ENCODE measurements at regions not wholly inside any gene's neighbourhood (a gene's known extent, or its start where the extent isn't known, plus 50 kb on each side); places are given as distances from the start of the nearest gene placed in this dataset.
"Not testable (repeated sequence)": the region's sequence is repeated elsewhere in the genome, so short reads cannot be mapped to it uniquely, and the experiment has no call there.

DNA sequence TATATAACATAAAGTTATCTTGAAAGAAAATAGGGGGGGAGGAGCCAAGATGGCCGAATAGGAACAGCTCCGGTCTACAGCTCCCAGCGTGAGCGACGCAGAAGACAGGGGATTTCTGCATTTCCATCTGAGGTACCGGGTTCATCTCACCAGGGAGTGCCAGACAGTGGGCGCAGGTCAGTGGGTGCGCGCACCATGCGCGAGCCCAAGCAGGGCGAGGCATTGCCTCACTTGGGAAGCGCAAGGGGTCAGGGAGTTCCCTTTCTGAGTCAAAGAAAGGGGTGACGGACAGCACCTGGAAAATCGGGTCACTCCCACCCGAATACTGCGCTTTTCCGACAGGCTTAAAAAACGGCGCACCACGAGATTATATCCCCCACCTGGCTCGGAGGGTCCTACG, 1704.4 kb upstream of the SPRY2 start:
- DNase-seq = not testable (repeated sequence)

DNA sequence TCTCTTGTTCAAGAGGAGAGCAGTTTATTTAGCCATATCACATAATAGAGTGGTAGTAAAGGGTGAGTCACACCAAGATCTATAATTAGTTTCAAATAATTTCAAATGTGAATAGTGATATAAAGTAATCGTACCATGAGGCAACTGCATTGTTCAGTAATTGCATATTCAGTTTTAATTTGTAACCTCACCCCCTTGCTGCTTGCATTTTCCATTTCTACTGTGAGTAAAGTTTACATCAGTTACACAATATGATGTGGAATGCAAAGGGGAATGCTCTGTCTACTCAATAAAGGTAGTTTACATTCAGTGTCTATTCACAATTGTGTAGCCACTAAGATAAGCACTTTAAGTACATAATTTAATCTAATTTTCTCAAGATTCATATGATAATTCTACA, 1695.7 kb upstream of the SPRY2 start:
- DNase-seq = no peak

DNA sequence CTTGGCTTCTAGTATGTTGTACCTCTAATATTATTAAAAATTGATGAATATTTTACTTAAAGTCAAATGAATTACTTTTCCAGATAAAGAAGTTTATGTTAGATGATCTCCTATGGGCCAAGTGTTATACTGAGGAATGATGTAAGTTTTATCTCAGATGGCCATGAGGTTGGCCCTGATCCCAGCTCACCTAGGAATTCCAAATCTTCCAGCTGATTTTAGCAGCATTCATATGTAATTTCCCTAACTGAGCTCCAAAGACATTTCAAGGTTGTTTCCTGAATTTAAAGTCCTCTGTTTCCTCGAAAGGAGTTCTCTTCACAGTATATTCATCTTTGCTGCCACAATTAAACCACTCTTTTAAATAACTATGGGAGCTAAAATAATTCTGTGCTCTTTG, 1670.4 kb upstream of the SPRY2 start:
- no peak for DNase-seq

DNA sequence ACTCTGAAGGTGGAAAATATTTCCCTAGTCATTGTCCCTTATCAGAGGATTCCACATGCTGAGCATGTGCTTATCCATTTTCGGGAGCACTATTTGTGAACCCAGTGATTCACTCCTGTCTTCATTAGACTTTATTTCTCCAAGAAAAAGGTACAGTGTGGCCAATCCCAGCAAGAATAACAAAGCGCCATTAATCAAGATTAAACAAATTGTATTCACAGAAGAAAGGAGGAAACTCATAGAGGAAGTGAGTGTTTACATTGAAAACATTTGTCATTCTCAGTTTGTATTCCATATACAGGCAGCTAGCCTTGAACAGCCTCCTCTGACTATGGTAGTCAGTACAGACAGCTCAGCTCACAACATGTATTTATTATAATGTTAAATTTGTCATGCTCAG, 1669.9 kb upstream of the SPRY2 start:
- DNase-seq = no peak

DNA sequence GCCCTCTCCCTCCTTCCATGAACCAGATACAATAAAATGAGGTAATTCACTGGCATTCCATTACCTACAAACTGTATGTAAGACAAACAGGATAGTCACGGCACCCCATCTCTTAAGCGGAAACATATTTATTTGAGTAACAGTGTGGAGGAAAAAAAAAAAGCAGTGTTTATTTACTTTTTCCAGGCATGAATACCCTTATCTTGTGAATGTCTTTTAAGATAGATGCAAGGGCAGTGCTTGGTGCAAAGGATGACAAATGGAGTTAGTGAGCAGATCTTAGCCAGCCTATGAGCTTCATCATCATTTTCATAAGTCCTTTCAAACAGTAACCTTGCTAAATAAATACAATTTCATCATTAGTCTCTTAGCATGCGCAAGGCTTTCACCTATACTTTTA, 1661.8 kb upstream of the SPRY2 start:
- DNase-seq = no peak

DNA sequence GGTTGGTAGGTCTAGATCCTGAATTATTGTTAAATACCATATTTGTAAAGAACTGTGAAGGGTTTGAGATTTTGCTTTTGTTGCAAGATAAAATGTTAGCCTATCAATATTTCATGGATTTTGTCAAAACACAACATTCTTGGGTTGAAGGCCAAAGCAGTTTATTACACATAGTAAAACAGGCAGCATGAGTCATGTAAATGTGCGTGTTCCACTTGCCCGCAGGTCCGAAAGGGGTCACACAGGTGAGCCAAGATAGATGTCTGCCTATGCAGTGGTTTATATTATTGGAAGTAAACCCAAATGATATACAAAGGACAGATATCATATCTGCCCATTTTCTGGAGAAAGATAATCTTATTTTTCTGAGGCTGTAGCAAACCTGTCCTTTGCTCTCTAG, 1654.4 kb upstream of the SPRY2 start:
- DNase-seq = no peak

DNA sequence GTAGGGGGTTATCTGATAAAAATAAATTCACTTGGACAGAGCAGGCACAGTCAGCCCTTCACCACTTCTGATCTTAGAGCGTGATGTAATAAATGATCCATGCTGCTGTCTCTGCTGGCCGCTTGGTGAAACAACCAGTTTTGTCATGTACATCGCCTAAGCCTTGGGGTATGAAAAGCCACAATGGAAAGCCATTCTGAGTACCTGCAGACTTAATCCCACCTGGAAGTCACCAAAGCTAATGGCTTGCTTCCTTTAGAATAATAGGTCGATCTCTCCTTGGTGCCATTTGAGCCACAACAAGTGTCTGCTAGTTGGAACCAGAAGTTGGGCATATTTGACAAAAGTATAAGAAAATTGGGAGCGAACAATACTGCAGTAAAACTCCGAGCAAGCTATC, 1649.7 kb upstream of the SPRY2 start:
- no peak for DNase-seq

DNA sequence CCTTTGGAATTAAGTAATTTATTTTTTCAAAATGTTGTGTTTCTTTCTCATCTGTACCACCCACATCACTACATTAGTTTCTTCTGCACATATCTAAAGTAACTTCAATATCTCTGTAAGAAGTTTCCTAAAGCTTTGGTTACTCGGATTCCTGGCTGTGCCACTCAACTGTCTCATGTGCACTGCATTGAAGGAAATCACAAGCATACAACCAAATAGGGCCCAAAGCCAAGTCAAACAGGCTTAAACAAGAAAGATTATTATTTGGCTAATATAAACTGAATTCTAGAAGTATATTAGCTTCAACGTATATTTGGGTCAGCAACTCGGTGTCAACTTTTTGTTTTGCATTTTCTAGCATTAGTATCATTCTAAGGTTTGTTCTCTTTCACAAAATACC, 1647.6 kb upstream of the SPRY2 start:
- no peak for DNase-seq

DNA sequence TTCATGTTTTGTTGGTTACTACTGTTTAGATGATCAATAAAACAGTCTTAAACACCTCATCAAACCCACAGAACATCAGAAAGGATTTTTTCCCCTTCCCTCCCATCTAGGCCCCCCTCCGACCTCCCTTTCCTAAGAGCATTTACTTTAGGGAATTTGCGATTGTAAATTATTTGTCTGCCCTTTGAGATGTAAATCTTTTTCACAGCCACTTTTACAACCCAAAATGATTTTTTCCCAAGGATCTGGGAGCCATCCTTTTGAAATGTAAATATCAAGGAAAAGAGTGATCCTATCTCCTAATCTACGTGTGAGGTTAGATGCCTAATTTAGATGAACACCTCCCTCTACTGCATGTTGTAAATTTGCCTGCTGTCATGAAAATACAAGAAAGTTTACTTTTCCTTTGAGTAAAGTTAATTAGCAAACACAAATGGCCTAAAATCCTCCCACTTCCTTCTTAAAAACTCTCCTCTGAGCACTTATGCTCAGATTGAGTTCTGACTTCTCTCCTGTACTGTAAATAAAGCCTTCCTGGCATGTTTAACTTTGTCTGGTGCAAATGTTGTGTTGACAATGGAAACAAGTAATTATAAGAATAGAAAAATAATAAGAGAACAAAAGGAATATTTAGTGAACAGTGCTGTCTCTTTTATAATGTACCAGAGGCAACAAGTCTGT, 1646.9 kb upstream of the SPRY2 start:
- DNase-seq = no peak

DNA sequence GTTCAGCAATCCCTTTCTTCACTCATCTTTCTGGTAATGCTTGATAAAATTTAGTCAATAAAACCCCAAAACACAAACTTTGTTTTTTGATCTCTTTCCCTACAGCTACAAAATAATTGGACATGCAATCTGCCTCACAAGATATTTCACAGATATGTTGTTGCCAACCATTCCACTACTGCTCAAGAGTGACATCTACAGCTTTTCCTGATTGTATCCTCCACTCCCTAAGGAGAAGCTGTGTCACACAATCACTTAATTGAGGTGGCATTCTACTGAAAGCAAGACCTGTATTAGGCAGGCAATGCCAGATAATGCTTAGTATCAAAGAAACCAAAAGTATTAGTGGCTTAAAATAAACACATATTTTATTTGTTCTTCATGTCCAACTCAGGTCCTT, 1646.2 kb upstream of the SPRY2 start:
- DNase-seq = no peak

DNA sequence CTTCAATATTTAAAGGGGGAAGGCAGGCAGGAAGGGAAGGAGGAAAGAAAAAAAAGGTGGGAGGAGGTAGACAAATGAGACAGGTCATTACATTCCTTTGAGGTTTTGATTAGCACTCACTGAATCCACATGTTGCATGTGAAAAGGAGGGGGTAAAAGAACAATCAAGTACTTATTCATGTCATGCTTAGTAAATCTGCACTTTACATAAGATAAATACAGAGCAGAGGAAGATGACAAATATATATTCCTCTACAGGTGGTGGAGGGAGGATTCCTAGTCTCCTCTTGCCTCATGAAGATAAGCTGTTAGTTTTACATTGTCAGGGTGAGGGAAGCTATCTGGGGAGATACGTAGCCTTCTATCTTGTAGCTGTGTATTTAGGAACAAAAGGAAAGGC, 1645.4 kb upstream of the SPRY2 start:
- DNase-seq = no peak

DNA sequence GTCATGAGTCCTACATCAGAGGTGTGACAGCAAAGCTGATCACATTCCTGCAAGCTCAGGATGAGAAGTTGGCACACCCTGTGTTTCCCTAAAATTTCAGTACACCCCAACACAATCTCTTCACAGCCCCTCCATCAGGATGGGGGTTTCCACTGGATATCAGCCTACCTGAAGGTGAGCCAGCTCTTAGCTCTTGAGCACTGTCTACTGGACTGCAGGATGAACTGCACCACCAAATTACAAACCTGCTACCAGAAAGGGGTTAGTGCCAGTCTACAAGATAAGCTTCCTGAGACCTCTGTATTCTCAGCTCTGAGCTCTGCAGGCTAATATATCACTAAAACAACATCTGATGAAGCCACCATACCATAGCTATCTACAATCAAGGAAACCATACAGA, 1616.2 kb upstream of the SPRY2 start:
- DNase-seq = no peak

DNA sequence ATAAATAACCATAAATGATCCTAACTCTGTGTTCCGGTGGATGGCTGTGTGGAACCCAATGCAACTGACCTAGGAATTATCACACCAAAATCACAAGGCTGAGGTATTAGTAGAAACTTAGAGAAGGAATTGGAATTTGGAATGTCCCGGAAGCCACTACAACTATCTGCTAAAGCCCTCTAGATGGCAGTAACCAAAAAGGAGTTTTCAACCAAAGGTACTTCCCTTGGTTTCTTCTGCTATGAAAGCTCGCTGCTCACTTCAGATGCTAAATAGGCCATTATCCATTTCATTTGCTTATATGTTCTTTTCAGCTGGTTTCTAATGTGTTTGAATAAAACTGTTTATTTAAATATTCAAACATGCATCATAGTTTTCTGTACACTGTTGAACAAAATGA, 1589.1 kb upstream of the SPRY2 start:
- no peak for DNase-seq

DNA sequence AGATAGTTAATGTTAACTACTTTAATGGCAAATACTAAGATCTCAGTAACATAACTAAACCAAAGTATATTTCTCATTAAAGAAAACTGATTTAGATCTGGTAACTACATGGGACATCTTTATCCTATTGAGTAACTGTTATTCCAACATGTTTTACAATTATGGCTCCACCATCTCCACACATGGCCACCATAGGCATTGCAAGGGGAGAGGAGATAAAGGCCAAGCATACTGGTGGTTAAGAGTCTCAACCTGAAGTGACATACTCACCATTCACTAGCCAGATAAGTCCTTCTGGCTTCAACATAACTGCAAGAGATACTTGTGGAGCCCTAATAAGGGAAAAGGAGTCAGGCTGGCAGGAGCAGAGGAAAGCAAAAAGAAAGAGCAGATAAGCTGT, 1586.4 kb upstream of the SPRY2 start:
- DNase-seq = peak in 1 of 56 donors; percentile 0

DNA sequence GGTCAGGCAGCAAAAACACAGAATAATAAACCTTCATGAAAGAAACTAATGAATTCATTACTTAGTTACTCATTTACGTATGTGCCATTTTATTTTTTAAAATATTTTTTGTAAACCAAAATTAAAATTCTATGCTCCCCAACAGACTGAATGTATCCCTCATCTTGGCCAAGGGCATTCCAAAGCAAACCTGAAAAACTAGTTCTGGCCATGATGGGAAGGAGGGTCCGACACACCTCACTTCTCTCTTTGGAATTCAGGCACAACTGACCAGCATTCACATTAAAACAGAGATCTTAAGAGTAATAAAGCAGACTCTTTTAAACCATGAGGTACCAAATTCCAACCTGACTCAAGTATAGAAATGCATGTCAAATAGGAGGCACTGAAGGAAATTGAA, 1576.9 kb upstream of the SPRY2 start:
- DNase-seq = no peak

DNA sequence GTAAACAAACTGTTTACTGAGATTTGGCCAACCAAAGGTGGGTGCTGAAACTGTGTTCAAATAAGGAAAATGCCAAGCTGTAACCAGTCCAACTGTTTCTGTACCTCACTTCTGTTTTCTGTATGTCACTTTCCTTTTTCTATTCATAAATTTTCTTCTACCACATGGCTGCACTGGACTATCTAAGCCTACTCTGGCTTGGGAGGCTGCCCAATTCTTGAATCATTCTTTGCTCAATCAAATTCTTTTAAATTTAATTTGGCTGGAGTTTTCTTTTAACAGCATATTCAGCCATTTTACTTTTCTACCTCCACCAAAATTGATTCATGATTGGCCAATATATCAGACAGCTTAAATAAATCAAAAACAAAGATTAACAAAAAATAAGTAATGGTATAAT, 1575.5 kb upstream of the SPRY2 start:
- no peak for DNase-seq

DNA sequence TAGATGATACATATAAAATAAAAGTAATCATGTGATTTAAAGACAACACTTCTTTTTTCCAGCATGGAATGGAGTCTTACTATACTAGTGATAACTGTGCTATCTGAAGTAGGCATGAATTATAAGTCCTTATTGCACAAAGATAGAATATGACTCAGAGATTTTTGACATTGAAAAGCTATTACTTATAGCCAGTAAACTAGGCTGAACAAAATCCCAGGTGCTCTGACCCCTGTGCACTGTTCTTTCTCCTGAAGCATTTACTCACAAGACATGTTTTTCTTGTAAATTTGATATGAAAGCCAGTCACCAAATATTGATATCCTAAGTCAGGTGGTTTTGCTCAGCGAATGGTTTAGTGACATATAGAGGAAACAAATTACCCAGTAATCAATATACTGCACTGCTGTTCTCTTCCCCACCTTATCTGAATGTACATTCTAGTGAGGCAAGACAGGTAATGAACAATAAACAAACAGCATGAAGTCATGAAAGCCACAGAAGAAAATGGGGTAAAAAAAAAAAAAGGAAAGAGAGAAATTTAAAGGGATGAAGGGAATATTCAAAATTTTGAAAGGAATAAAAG, 1567.0 kb upstream of the SPRY2 start:
- DNase-seq = no peak

DNA sequence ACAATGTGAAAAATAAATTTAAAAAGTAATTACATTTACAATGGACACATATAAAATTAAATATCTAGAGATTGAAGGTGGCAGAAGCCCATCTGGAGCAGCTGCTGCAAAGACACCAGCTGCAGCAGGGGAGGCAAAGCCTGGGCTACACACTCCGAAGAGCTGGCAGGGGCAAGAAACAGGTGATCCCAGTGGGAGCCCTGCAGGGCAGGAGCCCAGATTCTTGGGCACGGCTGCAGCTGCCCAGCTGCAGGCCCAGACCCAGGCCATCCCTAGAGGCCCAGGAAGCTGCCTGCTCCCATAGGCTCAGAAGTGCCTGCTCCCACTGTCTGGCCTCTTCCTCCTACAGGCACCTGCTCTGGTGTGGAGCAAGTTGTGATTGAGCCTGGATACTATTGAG, 1547.9 kb upstream of the SPRY2 start:
- no peak for DNase-seq

DNA sequence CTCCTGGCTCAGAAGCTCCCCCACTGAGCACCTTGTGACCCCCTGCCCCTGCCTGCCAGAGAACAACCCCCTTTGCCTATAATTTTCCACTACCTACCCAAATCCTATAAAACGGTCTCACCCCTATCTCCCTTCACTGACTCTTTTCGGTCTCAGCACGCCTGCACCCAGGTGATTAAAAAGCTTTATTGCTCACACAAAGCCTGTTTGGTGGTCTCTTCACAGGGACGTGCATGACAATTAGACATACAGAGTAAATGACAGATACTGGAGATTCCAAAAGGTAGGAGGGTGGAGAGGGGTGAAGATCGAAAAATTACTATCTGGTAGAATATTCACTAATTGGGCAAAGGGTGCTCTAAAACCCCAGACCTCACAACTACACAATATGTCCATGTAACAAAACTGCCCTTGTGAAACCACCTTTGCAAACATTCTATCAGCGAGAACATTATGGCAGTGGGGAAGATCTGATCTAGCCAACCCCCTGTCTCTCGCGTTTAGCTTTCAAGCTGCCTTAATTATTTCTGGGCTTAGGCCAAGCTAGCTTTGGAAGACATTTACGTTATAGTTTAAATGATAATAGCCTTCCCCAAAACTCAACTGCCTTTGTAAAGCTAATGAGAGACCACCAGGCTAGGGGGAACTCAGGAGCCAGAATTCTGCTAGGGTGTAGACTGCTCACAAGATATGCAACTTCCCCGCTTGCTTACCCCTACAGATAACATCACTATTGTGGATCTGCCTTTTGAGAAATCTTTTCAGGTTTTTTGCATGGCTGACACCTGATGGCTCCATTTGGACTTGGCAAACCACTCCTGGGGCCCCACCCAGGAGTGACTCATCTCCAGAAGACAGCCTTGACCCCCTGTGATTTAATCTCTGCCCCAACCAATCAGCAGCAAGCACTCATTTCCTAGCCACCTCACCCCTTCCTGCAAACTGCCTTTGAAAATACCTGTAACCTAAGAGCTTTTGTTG, 1534.0 kb upstream of the SPRY2 start:
- DNase-seq = no peak

DNA sequence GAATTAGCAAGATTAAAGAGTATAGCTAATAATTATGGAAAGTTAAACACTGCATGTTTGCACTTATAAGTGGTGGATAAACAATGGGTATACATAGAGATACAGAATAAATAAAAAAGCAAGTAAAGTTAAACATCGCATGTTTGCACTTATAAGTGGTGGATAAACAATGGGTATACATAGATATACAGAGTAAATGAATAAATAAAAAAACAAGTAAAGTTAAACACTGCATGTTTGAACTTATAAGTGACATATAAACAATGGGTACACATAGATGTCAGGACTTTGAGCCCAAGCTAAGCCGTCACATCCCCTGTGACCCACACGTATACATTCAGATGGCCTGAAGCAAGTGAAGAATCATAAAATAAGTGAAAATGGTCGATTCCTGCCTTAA, 1533.3 kb upstream of the SPRY2 start:
- DNase-seq = no peak

DNA sequence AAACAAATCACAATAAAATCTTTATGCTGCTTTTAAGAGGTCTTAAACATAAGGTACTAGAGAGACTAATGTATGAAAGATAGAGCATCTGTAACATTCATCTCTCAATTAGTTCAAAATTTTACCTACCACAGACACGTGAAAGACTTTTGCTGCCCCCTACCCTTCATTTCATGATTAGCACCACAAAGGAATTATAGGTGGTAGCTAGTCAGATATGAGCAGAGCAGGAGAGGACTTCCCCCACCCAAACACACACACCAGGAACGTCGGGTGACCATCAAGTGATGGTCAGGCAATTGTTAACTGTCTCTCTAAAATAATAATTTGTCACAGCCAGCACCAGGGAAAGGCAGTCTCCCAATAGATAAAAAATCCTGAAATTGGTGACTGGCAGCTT, 1531.7 kb upstream of the SPRY2 start:
- DNase-seq = no peak

DNA sequence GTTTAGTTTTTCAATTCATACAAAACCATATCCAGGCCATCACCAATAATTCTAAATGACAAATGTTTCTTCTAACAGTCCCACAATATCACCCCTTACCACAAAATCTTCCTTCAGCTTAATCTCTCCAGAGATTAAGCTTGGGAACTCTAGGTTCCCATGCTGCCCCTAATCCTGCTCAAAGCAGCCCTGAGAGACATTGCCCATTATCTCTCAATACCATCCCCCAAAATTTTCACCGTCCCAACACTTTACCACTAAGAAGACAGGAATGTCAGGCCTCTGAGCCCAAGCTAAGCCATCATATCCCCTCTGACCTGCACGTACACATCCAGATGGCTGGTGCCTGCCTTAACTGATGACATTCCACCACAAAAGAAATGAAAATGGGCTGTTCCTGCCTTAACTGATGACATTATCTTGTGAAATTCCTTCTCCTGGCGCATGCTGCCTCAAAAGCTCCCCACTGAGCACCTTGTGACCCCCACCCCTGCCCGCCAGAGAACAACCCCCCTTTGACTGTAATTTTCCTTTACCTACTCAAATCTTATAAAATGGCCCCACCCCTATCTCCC, 1530.9 kb upstream of the SPRY2 start:
- not testable (repeated sequence) for DNase-seq
